ENCODE measurements at regions not wholly inside any gene's neighbourhood (a gene's known extent, or its start where the extent isn't known, plus 50 kb on each side); places are given as distances from the start of the nearest gene placed in this dataset.
"Not testable (repeated sequence)": the region's sequence is repeated elsewhere in the genome, so short reads cannot be mapped to it uniquely, and the experiment has no call there.

DNA sequence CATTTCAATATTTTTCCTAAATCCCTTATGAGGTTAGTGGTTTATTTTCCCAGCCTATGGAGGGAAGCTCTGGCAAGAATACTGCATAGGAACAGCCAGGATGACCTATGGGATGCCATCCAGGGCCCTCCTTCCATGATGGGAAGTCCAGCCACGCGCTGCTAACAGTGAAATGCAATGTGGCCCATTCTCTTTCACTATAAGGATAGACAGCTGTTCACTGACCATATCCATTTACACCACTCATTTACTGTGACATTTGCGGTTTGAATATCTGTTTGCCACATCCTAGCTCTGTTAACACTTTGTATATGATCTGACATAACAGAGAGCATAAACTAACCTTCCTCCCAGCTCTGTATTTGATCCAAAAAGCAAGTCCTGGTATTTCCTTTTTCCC is 471.7 kb downstream of the CBLN4 start:
- CTCF ChIA-PET, result no interaction called here
- Mint-ChIP-seq H3K4me3 (no peak overlapping the region), H3K27ac (no peak overlapping the region), H3K4me1 (no peaks in the 10 kb centered on the region), H3K36me3 (no peaks in the 10 kb centered on the region), H3K27me3 (peaks cover 0 to 1% of the 10 kb centered on the region in 2 donors), H3K9me3 (peaks cover 3 to 17% (median 6%) of the 10 kb centered on the region in 5 donors)
- Histone ChIP-seq H3K27me3 (ENCODE audit: insufficient read depth, low read length, poor library complexity, severe bottlenecking) (no peaks in the 10 kb centered on the region), H3K9me3 (ENCODE audit: low read length) (no peaks in the 10 kb centered on the region), H3K36me3 (ENCODE audit: insufficient read depth, low read length) (no peaks in the 10 kb centered on the region), H3K4me3 (ENCODE audit: low read length) (no peak overlapping the region), H3K27ac (ENCODE audit: low read depth, low read length) (no peak overlapping the region), H3K4me1 (ENCODE audit: insufficient read depth, low read length) (no peaks in the 10 kb centered on the region)
- POLR2A ChIA-PET, result no interaction called here
- DNase-seq, result no peak

DNA sequence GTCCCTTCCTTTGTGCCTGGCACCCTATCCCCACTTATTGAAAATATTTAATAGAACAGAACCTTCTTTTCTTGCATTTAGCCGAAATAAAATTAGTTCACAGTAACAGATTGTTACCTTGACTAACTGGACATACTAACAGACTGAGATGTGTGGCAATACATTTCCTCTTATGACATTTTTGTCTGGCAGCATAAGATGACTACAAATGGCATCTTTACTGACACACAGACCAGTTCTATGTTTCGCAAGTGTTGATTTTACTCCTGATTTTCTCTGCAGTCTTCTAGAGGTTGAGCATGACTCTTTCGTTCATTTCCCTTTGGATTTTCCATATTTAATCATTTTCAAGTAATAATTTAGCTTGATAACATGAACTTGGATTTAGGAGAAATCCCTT is 474.6 kb downstream of the CBLN4 start:
- Mint-ChIP-seq H3K9me3 (peaks cover 3 to 17% (median 6%) of the 10 kb centered on the region in 5 donors), H3K4me1 (no peaks in the 10 kb centered on the region), H3K27me3 (peaks cover 0 to 3% of the 10 kb centered on the region in 2 donors), H3K4me3 (no peak overlapping the region), H3K36me3 (no peaks in the 10 kb centered on the region), H3K27ac (no peak overlapping the region)
- ChIA-PET POLR2A (no interaction called here), CTCF (no interaction called here)
- H3K4me3 ChIP-seq (ENCODE audit: low read length), result no peak overlapping the region
- no peaks in the 10 kb centered on the region for H3K27me3 ChIP-seq (ENCODE audit: insufficient read depth, low read length, poor library complexity, severe bottlenecking)
- no peaks in the 10 kb centered on the region for H3K36me3 ChIP-seq (ENCODE audit: insufficient read depth, low read length)
- DNase-seq, result no peak
- H3K4me1 ChIP-seq (ENCODE audit: insufficient read depth, low read length), result no peaks in the 10 kb centered on the region
- H3K27ac ChIP-seq (ENCODE audit: low read depth, low read length), result no peak overlapping the region
- no peaks in the 10 kb centered on the region for H3K9me3 ChIP-seq (ENCODE audit: low read length)

DNA sequence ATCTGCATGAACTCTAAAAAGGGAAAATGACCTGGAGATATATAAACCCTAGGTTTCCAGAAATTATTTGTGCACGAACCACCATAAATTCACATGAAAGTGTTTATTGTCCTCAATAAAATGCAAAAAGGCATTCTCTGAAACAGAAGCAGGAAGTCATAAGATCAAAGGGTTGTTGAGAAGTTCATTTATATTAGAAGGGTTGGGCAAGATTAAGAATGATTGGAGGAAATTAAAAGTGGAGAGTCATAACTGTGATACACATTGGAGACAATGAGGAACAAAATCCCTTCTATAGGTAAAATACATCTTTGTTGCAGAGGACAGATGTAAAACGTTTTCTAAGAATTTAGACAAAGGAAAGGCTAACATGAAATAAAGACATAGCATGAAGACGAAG is 476.8 kb downstream of the CBLN4 start:
- DNase-seq, result no peak
- POLR2A ChIA-PET, result no interaction called here
- Mint-ChIP-seq H3K9me3 (peaks cover 1 to 20% (median 8%) of the 10 kb centered on the region in 5 donors), H3K27ac (no peak overlapping the region), H3K27me3 (peaks cover 0 to 3% of the 10 kb centered on the region in 2 donors), H3K36me3 (no peaks in the 10 kb centered on the region), H3K4me3 (no peak overlapping the region), H3K4me1 (no peaks in the 10 kb centered on the region)
- Histone ChIP-seq H3K27ac (ENCODE audit: low read depth, low read length) (no peak overlapping the region), H3K4me3 (ENCODE audit: low read length) (no peak overlapping the region), H3K9me3 (ENCODE audit: low read length) (no peaks in the 10 kb centered on the region), H3K36me3 (ENCODE audit: insufficient read depth, low read length) (no peaks in the 10 kb centered on the region), H3K4me1 (ENCODE audit: insufficient read depth, low read length) (no peaks in the 10 kb centered on the region), H3K27me3 (ENCODE audit: insufficient read depth, low read length, poor library complexity, severe bottlenecking) (no peaks in the 10 kb centered on the region)
- CTCF ChIA-PET, result no interaction called here

DNA sequence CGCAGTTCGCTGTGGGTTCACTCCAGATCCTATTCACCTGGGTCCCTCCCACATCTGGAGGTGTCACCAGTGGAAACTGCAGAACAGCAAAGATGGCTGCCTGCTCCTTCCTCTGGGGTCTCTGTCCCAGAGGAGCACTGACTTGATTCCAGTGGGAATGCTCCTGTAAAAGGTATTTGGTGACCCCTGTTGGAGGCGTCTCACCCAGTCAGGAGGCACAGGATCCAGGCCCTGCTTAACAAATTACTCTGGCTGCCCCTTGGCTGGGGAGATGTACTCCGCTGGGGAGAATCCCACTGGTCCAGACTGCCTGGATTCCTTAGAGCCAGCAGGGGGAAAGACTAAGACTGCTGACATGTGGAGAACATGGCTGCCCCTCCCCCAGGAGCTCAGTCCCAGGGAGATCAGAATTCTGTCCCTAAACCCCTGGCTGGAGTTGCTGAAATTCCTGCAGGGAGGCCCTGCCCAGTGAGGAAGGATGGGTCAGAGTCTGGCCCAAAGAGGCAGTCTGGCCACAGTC is 483.0 kb downstream of the CBLN4 start:
- no peaks in the 10 kb centered on the region for H3K27me3 Mint-ChIP-seq
- no peak overlapping the region for H3K4me3 Mint-ChIP-seq
- Histone ChIP-seq H3K4me3 (ENCODE audit: low read length) (no peak overlapping the region), H3K27me3 (ENCODE audit: insufficient read depth, low read length, poor library complexity, severe bottlenecking) (no peaks in the 10 kb centered on the region), H3K27ac (ENCODE audit: low read depth, low read length) (no peak overlapping the region), H3K4me1 (ENCODE audit: insufficient read depth, low read length) (no peaks in the 10 kb centered on the region), H3K9me3 (ENCODE audit: low read length) (no peaks in the 10 kb centered on the region), H3K36me3 (ENCODE audit: insufficient read depth, low read length) (no peaks in the 10 kb centered on the region)
- ChIA-PET POLR2A (no interaction called here), CTCF (no interaction called here)
- H3K27ac Mint-ChIP-seq, result no peak overlapping the region
- H3K4me1 Mint-ChIP-seq, result no peaks in the 10 kb centered on the region
- no peaks in the 10 kb centered on the region for H3K36me3 Mint-ChIP-seq
- H3K9me3 Mint-ChIP-seq, result peaks cover 7 to 24% (median 15%) of the 10 kb centered on the region in 5 donors
- DNase-seq, result no peak

DNA sequence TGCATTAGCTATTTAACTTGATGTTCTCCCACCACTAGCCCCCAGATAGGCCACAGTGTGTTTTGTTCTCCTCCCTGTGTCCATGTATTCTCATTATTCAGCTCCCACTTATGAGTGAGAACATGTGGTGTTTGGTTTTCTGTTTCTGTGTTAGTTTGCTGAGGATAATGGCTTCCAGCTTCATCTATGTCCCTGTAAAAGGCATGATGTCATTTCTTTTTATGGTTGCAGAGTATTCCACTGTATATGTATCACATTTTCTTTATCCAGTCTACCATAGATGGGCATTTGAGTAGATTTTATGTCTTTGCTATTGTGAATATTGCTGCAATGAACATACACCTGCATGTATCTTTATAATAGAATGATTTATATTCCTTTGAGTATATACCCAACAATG is 487.7 kb downstream of the CBLN4 start:
- H3K36me3 Mint-ChIP-seq; H3K4me3 Mint-ChIP-seq; H3K9me3 ChIP-seq (ENCODE audit: low read length); CTCF ChIA-PET; POLR2A ChIA-PET; H3K27ac ChIP-seq (ENCODE audit: low read depth, low read length); DNase-seq; H3K27ac Mint-ChIP-seq; H3K27me3 Mint-ChIP-seq; H3K4me1 Mint-ChIP-seq; H3K4me1 ChIP-seq (ENCODE audit: insufficient read depth, low read length); H3K4me3 ChIP-seq (ENCODE audit: low read length); H3K36me3 ChIP-seq (ENCODE audit: insufficient read depth, low read length); H3K27me3 ChIP-seq (ENCODE audit: insufficient read depth, low read length, poor library complexity, severe bottlenecking): not testable (repeated sequence)
- H3K9me3 Mint-ChIP-seq, result peaks cover 11 to 23% (median 12%) of the 10 kb centered on the region in 5 donors

DNA sequence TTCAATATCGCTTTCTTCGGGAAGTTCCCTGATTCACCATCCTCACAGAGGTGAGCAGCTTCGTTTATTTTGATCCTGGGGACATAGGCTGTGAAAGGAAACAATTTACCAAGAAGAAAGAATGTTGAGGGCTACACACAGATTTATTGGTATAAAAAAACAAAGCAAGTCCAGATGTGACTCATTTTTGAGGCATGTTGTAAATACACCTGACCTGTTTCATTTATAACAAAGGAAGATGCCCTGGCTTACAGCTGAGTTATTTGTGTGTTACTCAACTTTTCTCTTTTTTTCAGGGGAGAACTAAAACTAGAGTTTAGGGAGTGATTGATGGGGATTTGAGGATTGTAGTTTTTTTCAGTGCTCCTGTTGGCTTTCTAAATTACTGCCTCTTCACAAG is 489.5 kb downstream of the CBLN4 start:
- no peak for DNase-seq
- no peak overlapping the region for H3K27ac ChIP-seq (ENCODE audit: low read depth, low read length)
- Mint-ChIP-seq H3K36me3 (no peaks in the 10 kb centered on the region), H3K27me3 (no peaks in the 10 kb centered on the region), H3K27ac (no peak overlapping the region), H3K9me3 (peaks cover 4 to 19% (median 11%) of the 10 kb centered on the region in 5 donors), H3K4me1 (no peaks in the 10 kb centered on the region), H3K4me3 (no peak overlapping the region)
- no peaks in the 10 kb centered on the region for H3K27me3 ChIP-seq (ENCODE audit: insufficient read depth, low read length, poor library complexity, severe bottlenecking)
- H3K4me3 ChIP-seq (ENCODE audit: low read length), result no peak overlapping the region
- CTCF ChIA-PET, result no interaction called here
- no peaks in the 10 kb centered on the region for H3K36me3 ChIP-seq (ENCODE audit: insufficient read depth, low read length)
- no peaks in the 10 kb centered on the region for H3K9me3 ChIP-seq (ENCODE audit: low read length)
- POLR2A ChIA-PET, result no interaction called here
- H3K4me1 ChIP-seq (ENCODE audit: insufficient read depth, low read length), result no peaks in the 10 kb centered on the region

DNA sequence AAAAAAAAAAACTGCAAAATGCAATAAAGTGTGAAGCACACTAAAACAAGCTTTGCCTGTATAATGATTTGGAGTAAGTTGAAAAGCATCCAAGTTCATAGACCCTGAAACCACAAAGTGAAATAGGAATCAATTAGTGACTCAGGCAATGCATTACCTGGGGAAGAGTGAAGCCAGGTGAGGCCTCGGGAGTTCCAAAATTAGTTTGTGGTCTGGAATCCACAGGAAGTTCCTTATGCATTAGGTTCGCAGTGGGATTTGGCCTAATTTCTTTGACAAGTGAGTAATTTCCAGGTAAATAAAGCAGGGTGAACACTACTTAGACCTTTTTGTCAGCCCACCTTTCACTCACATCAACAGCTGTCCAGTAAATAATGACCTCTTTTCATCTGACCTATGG is 490.8 kb downstream of the CBLN4 start:
- no peaks in the 10 kb centered on the region for H3K4me1 ChIP-seq (ENCODE audit: insufficient read depth, low read length)
- peaks cover 6 to 19% (median 7%) of the 10 kb centered on the region in 5 donors for H3K9me3 Mint-ChIP-seq
- no peaks in the 10 kb centered on the region for H3K4me1 Mint-ChIP-seq
- no peak overlapping the region for H3K27ac Mint-ChIP-seq
- no peaks in the 10 kb centered on the region for H3K27me3 ChIP-seq (ENCODE audit: insufficient read depth, low read length, poor library complexity, severe bottlenecking)
- H3K27ac ChIP-seq (ENCODE audit: low read depth, low read length), result no peak overlapping the region
- POLR2A ChIA-PET, result no interaction called here
- H3K4me3 ChIP-seq (ENCODE audit: low read length), result no peak overlapping the region
- no peaks in the 10 kb centered on the region for H3K27me3 Mint-ChIP-seq
- H3K4me3 Mint-ChIP-seq, result no peak overlapping the region
- no peak for DNase-seq
- no peaks in the 10 kb centered on the region for H3K36me3 Mint-ChIP-seq
- no peaks in the 10 kb centered on the region for H3K9me3 ChIP-seq (ENCODE audit: low read length)
- CTCF ChIA-PET, result no interaction called here
- no peaks in the 10 kb centered on the region for H3K36me3 ChIP-seq (ENCODE audit: insufficient read depth, low read length)

DNA sequence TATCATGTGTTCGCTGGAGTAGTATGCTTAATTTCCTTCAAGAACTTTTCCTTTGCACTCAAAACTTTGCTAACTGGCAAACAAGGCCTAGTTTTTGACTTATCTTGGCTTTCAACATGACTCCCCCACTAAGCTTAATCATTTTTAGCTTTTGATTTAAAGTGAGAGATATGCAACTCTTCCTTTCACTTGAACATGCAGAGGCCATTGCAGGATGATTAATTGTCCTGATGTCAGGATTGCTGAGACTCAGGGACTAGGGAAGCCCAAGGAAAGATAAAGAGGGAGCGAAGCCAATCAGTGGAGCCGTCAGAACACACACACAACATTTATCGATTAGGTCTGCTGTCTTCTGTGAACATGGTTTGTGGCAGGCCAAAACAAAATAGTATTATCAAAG is 491.4 kb downstream of the CBLN4 start:
- CTCF ChIA-PET, result no interaction called here
- no peaks in the 10 kb centered on the region for H3K27me3 Mint-ChIP-seq

DNA sequence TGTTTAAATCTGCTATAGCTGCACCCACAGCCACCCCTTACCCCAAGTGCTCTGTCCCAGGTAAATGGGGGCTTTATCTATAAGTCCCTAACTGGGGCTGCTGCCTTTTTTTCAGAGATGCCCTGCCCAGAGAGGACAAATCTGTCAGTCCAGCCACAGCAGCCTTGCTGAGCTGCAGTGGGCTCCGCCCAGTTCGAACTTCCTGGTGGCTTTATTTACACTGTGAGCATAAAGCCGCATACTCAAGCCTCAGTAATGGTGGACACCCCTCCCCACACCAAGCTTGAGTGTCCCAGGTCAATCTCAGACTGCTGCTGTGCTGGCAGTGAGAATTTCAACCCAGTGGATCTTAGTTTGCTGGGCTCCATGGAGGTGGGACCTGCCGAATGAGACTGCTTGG is 505.2 kb downstream of the CBLN4 start:
- POLR2A ChIA-PET, result no interaction called here
- Histone ChIP-seq H3K36me3 (ENCODE audit: insufficient read depth, low read length) (no peaks in the 10 kb centered on the region), H3K4me3 (ENCODE audit: low read length) (no peak overlapping the region), H3K27me3 (ENCODE audit: insufficient read depth, low read length, poor library complexity, severe bottlenecking) (no peaks in the 10 kb centered on the region), H3K4me1 (ENCODE audit: insufficient read depth, low read length) (no peaks in the 10 kb centered on the region), H3K9me3 (ENCODE audit: low read length) (no peaks in the 10 kb centered on the region), H3K27ac (ENCODE audit: low read depth, low read length) (no peak overlapping the region)
- Mint-ChIP-seq H3K4me3 (no peak overlapping the region), H3K27ac (no peak overlapping the region), H3K36me3 (no peaks in the 10 kb centered on the region), H3K4me1 (no peaks in the 10 kb centered on the region), H3K27me3 (no peaks in the 10 kb centered on the region), H3K9me3 (peaks cover 11 to 23% (median 22%) of the 10 kb centered on the region in 5 donors)
- CTCF ChIA-PET, result no interaction called here
- no peak for DNase-seq

More for the DNA sequence above, 491.4 kb downstream of the CBLN4 start:
- Mint-ChIP-seq H3K4me3 (no peak overlapping the region), H3K36me3 (no peaks in the 10 kb centered on the region), H3K9me3 (peaks cover 6 to 19% (median 7%) of the 10 kb centered on the region in 5 donors), H3K4me1 (no peaks in the 10 kb centered on the region), H3K27ac (no peak overlapping the region)
- no peaks in the 10 kb centered on the region for H3K27me3 ChIP-seq (ENCODE audit: insufficient read depth, low read length, poor library complexity, severe bottlenecking)
- no peaks in the 10 kb centered on the region for H3K9me3 ChIP-seq (ENCODE audit: low read length)
- POLR2A ChIA-PET, result no interaction called here
- no peak overlapping the region for H3K27ac ChIP-seq (ENCODE audit: low read depth, low read length)
- H3K36me3 ChIP-seq (ENCODE audit: insufficient read depth, low read length), result no peaks in the 10 kb centered on the region
- H3K4me1 ChIP-seq (ENCODE audit: insufficient read depth, low read length), result no peaks in the 10 kb centered on the region
- no peak overlapping the region for H3K4me3 ChIP-seq (ENCODE audit: low read length)
- DNase-seq, result no peak

All from CD8-positive, alpha-beta memory T cell (primary cell).